Esophagus squamous epithelium (tissue), 5 donors: ENCODE measurements at regions not wholly inside any gene's neighbourhood (a gene's known extent, or its start where the extent isn't known, plus 50 kb on each side); places are given as distances from the start of the nearest gene placed in this dataset.

ENCODE experiments used
- DNase-seq: peaks from one replicate; lab custom pipeline; 2025; lab: John Stamatoyannopoulos, UW
- H3K27ac ChIP-seq, 4 donors: fragments of 200-600 bp; sonication (generic); one replicate each; pipeline ENCODE4 v1.5.1; 2016 to 2019; ENCODE audit warnings: mild to moderate bottlenecking in 1 of 4
- H3K27me3 ChIP-seq, 4 donors: fragments of 200-600 bp; sonication (generic); 1 replicate in 3 of 4; 2 replicates in 1 of 4; pipeline versions ENCODE4 v1.5.1 to v1.6.0; 2017 to 2021; ENCODE audit warnings: antibody characterized with exemption in 1 of 4
- H3K36me3 ChIP-seq, 3 donors: fragments of 200-600 bp; sonication (generic); one replicate each; pipeline ENCODE4 v1.5.1; 2016 to 2019
- H3K4me1 ChIP-seq, 3 donors: fragments of 200-600 bp; sonication (generic); one replicate each; pipeline ENCODE4 v1.5.1; 2017 to 2019
- H3K4me3 ChIP-seq, 4 donors: fragments of 200-600 bp; sonication (generic); 1 replicate in 3 of 4; 2 replicates in 1 of 4; pipeline ENCODE4 v1.5.1; 2016 to 2019; ENCODE audit warnings: mild to moderate bottlenecking in 2 of 4, moderate library complexity in 1 of 4
- H3K9me3 ChIP-seq, 3 donors: fragments of 200-600 bp; sonication (generic); one replicate each; pipeline ENCODE4 v1.5.1; 2016 to 2019
- POLR2A ChIP-seq, 4 donors: fragments of 450-650 bp; IDR thresholded peaks; one replicate each; pipeline ENCODE4 v1.6.1; 2017; ENCODE audit warnings: antibody characterized with exemption in 4 of 4, mild to moderate bottlenecking in 4 of 4, moderate library complexity in 3 of 4
- WGBS, 2 donors: methylation state at CpG; one replicate each; pipeline ENCODE4 v1.1.5; 2018; 5-methylcytosine and 5-hydroxymethylcytosine counted together
- intact Hi-C: fragments of 100-400 bp; cut with DNase I; formaldehyde crosslinking; loops from one replicate; pipeline ENCODE4 v1.15.0; 2022
- TF ChIP-seq, protein P1 (sequence below), 6 experiments: fragments of 450-650 bp in 4 of 6; fragments of 200-600 bp in 2 of 6; sonication (generic) in 2 of 6; IDR thresholded peaks; one replicate each; pipeline ENCODE4 v1.5.1; 2016 to 2019; ENCODE audit warnings: antibody characterized with exemption in 6 of 6, mild to moderate bottlenecking in 4 of 6, moderate library complexity in 4 of 6
- donor health status: DM: yes; HTN: yes; CAD: no.

DNA sequence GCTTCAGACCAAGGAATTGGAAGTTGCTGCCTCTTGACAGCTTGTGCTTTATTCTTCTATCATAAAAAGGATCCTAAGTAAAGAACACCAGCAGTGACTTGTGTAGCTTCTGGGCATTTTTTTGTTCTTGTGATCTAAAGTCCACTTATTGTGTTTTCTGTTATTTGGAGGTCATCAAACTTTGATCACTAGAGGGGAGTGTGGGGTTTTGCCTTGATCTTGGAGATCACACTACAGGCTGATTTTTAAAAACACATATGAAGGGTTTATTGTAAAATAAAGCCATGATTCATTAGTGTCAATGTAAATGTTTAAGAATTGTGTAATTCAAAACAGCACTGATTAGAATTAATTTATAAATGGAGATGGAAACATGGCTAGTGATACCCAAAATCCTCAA, 328.7 kb upstream of the EDNRB start:
- Histone ChIP-seq H3K27ac (no peak overlapping the region), H3K36me3 (no peaks in the 10 kb centered on the region), H3K27me3 (no peaks in the 10 kb centered on the region), H3K9me3 (no peaks in the 10 kb centered on the region), H3K4me3 (no peak overlapping the region), H3K4me1 (no peaks in the 10 kb centered on the region)
- intact Hi-C loops = no loop called here
- TF ChIP-seq, protein P1, sequence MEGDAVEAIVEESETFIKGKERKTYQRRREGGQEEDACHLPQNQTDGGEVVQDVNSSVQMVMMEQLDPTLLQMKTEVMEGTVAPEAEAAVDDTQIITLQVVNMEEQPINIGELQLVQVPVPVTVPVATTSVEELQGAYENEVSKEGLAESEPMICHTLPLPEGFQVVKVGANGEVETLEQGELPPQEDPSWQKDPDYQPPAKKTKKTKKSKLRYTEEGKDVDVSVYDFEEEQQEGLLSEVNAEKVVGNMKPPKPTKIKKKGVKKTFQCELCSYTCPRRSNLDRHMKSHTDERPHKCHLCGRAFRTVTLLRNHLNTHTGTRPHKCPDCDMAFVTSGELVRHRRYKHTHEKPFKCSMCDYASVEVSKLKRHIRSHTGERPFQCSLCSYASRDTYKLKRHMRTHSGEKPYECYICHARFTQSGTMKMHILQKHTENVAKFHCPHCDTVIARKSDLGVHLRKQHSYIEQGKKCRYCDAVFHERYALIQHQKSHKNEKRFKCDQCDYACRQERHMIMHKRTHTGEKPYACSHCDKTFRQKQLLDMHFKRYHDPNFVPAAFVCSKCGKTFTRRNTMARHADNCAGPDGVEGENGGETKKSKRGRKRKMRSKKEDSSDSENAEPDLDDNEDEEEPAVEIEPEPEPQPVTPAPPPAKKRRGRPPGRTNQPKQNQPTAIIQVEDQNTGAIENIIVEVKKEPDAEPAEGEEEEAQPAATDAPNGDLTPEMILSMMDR (IDR thresholded peaks at IDR 0.05) = no peak
- TF ChIP-seq POLR2A (IDR thresholded peaks at IDR 0.05) = no peak
- no peak for DNase-seq

DNA sequence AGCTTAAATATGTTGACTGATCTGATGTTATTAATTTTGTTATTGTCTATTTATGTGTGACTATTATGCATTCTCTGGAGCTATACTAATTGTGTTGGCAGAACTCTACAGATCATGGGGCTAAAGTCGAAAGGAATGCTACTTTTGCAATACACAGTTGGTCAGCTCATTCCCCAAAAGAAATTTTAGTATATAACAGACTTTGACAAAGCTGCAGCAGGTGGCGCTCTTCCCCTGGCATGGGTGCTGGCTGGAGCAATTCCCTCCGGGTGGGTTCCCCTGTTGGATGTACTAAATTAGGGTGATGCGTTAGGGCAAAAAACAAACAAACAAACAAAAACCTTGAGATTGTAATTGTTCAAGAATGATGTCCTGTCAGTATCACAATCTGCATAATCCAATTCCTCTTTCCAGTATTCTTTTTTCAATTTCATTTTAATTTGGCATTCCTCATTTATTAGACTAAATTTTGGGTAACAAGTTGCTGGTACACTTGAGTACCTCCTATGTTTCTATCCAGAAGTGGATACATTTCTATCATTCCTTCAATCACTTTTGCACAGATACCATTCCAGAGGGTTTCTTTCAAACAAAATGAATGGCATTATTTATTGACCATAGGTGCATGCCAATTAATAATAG, 322.8 kb upstream of the EDNRB start:
- Histone ChIP-seq H3K27ac (no peak overlapping the region), H3K4me3 (no peak overlapping the region), H3K27me3 (no peaks in the 10 kb centered on the region), H3K4me1 (no peaks in the 10 kb centered on the region), H3K36me3 (no peaks in the 10 kb centered on the region), H3K9me3 (no peaks in the 10 kb centered on the region)
- DNase-seq = no peak
- intact Hi-C loops = no loop called here
- 6 to 7% methylated on average over 4 of the region's 4 CpGs for WGBS, 2 donors
- no peak for TF ChIP-seq POLR2A (IDR thresholded peaks at IDR 0.05)
- TF ChIP-seq, protein P1 (IDR thresholded peaks at IDR 0.05) = peak in 1 of 6 experiments; percentile 19

DNA sequence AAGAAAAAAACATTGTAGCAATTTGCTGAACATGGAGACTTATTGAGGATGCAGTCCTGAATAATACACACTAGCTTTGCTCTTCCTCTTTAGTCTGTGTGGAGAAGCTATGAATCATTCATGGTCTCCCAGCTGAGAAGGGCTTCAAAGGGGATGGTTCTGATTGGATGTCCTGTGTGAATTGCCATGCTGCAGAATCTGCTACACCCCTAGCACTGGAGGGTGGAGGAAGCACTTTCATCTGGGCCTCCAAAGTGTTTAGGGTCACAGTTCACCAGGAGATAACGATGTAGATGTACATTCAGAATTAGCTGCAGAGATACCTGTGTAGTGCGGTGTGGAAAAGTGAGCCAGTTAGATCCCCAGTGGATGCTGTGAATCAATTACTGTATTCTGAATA, 321.1 kb upstream of the EDNRB start:
- Histone ChIP-seq H3K27ac (no peak overlapping the region), H3K4me3 (no peak overlapping the region), H3K4me1 (no peaks in the 10 kb centered on the region), H3K9me3 (no peaks in the 10 kb centered on the region), H3K36me3 (no peaks in the 10 kb centered on the region), H3K27me3 (no peaks in the 10 kb centered on the region)
- TF ChIP-seq, protein P1 (IDR thresholded peaks at IDR 0.05) = no peak
- TF ChIP-seq POLR2A (IDR thresholded peaks at IDR 0.05) = no peak
- 47 to 66% methylated on average over 2 of the region's 2 CpGs for WGBS, 2 donors
- intact Hi-C loops = no loop called here
- DNase-seq = no peak

DNA sequence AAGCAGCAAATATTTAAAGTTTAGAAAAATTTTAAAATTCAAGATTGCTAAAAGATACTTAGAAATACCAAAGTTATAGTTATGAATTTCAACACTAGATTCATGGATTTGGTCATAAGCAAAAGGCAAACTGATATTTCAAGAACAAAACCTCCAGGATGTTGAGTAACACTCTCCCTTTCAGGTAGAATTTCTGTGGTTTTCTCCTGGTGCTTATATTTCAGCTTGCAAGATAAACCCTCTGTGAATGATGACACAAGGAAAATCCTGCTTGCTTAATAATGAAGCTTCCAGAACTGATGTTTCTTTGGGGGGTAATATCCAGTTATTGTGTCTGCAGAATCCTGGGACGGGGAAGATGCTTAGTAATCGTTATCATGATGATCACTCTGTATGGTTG, 320.3 kb upstream of the EDNRB start:
- Histone ChIP-seq H3K4me3 (no peak overlapping the region), H3K27me3 (no peaks in the 10 kb centered on the region), H3K36me3 (no peaks in the 10 kb centered on the region), H3K27ac (no peak overlapping the region), H3K4me1 (no peaks in the 10 kb centered on the region), H3K9me3 (no peaks in the 10 kb centered on the region)
- TF ChIP-seq, protein P1 (IDR thresholded peaks at IDR 0.05) = no peak
- no peak for TF ChIP-seq POLR2A (IDR thresholded peaks at IDR 0.05)
- 37 to 49% methylated on average over 2 of the region's 2 CpGs for WGBS, 2 donors
- DNase-seq = no peak
- intact Hi-C loops = no loop called here

DNA sequence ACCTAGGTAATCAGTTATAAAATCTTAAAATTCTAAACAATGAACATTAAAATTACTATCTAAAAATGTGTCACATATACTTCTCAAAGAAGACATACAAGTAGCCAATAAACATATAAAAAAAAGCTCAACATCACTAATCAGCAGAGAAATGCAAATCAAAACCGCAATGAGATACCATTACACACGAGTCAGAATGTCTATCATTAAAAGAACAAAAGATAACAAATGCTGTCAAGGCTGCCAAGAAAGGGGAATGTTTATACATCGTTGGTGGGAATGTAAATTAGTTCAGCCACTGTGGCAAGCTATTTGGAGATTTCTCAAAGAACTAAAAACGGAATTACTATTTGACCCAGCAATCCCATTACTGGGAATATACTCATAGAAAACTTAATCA, 310.3 kb upstream of the EDNRB start:
- no peak overlapping the region for H3K4me3 ChIP-seq
- no peak overlapping the region for H3K27ac ChIP-seq
- intact Hi-C loops = no loop called here
- H3K27me3 ChIP-seq = no peaks in the 10 kb centered on the region
- TF ChIP-seq, protein P1 (IDR thresholded peaks at IDR 0.05) = no peak
- no peak for TF ChIP-seq POLR2A (IDR thresholded peaks at IDR 0.05)
- no peak for DNase-seq
- no peaks in the 10 kb centered on the region for H3K9me3 ChIP-seq
- no peaks in the 10 kb centered on the region for H3K36me3 ChIP-seq
- WGBS, 2 donors = 41 to 59% methylated on average over 4 of the region's 4 CpGs
- no peaks in the 10 kb centered on the region for H3K4me1 ChIP-seq
